Fibroblast of peridontal ligament (primary cell): ENCODE measurements at regions not wholly inside any gene's neighbourhood (a gene's known extent, or its start where the extent isn't known, plus 50 kb on each side); places are given as distances from the start of the nearest gene placed in this dataset.
"Not testable (repeated sequence)": the region's sequence is repeated elsewhere in the genome, so short reads cannot be mapped to it uniquely, and the experiment has no call there.

Experiments used
- DNase-seq: peaks from one replicate; pipeline ENCODE4 v3.0.0-alpha.2; 2010; ENCODE audit errors: extremely low read depth

GRCh38 chr2:160583813-160584537, 90.4 kb upstream of the RBMS1 start:
- no peak for DNase-seq

- peak; percentile 89 for DNase-seq
Measured at GRCh38 chr2:160584972-160585494, 91.4 kb upstream of the RBMS1 start.

DNA sequence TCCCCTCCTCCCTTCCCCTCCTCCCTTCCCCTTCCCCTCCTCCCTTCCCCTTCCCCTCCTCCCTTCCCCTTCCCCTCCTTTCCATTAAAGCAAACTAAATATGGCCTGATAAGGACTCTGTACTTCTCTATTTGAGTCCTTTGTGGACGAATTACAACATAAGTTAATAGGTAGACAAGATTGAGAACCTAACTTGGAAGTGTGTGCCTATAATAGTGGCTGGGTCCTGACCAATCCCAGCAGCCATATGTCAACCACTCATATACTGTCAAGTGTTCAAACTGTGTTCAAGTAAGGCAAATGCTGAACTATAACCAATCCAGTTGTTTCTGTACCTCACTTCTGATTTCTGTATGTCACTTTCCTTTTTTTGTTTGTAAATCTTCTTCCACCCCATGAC, 97.1 kb upstream of the RBMS1 start:
- DNase-seq = no peak

- DNase-seq = peak; percentile 59
Measured at GRCh38 chr2:160592401-160592800, 98.8 kb upstream of the RBMS1 start.

DNA sequence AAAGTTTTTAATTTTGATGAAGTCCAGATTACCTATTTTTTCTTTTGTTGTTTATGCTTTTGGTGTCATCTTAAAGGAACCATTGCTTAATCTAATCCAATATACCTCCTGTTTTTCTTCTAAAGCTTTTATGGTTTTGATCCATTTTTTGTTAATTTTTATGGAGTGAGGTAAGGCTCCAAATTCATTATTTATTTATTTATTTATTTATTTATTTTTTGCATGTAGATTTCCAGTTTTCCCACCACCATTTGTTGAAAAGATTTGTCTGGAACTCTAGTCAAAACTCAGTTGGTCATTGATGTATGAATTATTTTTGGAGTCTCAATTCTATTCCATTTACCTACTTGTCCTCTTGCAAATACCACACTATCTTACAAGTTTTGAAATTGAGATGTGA, 99.4 kb upstream of the RBMS1 start:
- DNase-seq = no peak

DNA sequence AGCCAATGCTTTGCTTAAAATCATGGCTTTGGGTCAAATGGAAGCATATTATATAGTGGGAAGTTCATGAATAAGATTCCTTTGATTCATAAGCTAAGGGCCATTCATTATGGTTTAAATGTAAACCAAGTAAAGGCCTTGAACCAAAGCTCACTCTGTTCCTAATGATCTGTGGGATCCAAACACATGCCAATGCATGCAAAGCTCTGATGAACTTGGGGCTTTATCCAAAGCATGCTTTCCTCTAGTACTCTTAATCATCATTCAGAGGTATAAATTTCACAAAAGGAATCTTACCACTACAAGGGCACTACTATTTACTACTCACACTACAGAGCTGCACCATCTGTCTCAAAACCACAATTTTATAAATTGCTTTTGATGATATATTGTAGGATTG, 102.8 kb upstream of the RBMS1 start:
- peak; percentile 95 for DNase-seq

GRCh38 chr2:160600437-160600836, 106.8 kb upstream of the RBMS1 start:
- DNase-seq = not testable (repeated sequence)

DNA sequence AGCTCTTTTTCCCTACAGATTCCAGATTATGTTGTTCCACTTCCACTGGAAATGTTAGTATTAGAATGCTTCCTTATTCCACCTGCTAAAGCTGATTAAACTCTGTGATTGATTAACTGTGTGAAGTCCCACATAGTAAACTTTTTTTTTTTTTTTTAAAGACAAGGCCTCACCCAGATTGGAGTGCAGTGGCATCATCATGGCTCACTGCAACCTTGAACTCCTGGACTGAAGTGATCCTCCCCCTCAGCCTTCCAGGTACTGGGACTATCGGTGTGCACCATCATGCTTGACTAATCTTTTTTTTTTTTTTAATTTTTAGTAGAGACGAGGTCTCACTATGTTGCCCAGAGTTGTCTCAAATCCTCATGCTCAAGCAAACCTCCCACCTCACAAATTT, 108.5 kb upstream of the RBMS1 start:
- DNase-seq = no peak

- no peak for DNase-seq
Measured at GRCh38 chr2:160603771-160604510, 110.3 kb upstream of the RBMS1 start.

DNA sequence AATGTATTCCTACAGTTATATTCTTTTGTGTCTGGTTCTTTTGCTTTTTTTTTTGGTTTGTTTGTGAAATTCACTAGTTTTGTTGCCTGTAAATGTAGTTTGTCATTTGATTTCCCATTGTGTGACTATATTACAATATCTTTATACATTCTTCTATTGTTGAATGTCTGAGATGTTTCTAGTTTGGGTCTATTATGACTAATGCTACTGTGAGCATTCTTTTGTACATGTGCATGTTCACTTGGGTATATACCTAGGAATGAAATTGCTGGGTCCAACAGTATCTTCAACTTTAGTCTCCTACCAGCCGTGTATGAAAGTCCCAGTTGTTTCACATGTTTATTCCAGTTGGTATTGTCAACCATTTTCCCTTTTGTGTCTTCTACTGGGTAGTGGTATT, 112.7 kb upstream of the RBMS1 start:
- DNase-seq = no peak

- DNase-seq = peak; percentile 65
Measured at GRCh38 chr2:160608599-160608998, 115.0 kb upstream of the RBMS1 start.

DNA sequence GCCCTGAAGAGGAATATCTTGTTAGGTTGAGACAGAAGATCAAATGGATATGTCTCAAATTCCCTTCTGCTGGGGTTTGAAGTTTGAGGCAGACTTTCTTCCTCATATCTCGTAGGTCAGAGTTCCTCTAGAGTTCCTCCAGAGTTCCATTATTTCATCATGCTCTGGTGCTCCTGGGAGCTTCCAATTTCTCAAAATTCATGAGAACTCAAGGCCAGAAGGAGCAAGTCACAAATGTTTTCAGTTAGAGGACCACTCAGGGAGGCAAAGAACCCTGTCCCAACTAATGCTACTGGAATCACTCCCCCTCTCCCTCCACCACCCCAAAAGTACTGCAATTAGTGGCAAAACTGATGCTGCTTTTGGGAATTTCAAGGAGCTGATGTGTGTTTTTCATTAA, 115.7 kb upstream of the RBMS1 start:
- DNase-seq = peak; percentile 83

- DNase-seq = no peak
Measured at GRCh38 chr2:160610041-160610440, 116.4 kb upstream of the RBMS1 start.

DNA sequence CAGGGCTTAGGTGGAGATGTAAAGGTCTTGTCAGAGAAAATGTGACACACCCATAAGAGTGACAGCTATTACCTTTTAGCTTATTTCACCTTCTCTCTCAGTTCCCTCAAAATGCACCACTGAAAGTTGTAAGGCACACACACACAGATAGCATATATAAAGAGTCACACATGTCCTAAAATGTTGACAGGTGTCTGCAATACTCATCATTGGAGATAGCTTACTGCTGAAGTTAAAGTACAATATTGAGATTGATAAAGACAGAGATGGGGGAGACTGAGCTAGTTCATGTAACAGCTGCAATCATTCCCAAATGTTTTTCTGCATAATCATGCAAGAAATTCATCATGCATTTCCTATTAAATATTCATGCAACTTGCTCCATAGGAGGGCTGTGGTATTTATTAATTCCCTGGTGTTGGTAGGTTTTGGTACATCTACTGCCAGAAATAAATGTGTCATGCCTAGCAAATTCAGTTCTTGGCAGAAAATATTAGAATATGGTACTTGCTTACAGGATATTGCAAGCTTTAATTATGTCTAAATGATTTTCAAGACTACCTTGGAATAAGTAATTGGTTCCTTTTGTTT, 118.8 kb upstream of the RBMS1 start:
- peak; percentile 84 for DNase-seq

DNA sequence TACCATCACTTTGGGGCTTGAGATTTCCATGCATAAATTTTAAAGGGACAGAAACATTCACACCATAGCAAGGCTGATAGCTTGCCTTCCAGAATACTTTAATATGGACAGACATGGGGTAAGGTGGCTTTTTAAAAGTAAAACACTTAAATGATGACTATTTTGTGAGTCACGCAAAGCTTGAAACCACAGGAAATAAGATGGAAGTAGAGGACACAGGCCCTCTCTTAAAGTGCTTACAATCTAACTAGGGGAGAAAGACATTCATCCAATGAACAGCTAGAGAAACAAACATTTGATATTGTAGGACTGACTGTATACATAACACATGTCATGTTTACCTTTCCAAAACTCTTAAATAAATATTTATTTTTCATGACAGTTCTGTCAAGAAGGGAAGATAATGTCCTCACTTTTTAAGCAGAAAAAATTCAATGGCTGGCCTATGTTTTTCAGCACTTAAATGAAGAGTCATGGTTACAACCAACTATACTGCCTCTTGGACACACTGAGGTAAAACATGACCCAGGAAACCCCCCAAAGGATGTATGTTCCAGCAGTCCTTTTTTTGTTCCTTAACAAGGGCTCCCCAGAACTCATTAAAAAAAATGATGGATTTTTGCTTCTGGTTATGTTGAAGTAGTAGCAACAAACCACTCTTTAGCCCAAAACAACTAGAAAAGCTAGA, 120.0 kb upstream of the RBMS1 start:
- peak; percentile 71 for DNase-seq

DNA sequence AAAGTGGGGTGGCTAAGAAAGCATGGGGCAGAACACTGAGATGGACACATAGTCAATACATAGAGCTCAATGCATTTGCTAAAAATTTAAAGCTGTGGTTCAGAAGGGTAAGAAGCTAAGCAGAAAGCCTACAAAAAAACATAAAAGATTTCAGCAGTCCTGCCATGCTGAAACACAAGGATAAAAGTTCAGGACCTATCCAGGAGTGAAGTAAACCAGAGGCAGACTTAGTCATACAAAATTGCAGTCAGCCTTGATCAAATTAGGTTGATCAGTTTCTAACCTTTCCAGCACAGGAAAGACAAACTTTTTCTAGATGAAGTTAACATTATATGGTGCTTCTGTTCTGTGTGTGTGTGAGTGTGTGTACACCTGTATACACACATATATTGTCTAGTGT, 120.8 kb upstream of the RBMS1 start:
- DNase-seq = peak; percentile 36

DNA sequence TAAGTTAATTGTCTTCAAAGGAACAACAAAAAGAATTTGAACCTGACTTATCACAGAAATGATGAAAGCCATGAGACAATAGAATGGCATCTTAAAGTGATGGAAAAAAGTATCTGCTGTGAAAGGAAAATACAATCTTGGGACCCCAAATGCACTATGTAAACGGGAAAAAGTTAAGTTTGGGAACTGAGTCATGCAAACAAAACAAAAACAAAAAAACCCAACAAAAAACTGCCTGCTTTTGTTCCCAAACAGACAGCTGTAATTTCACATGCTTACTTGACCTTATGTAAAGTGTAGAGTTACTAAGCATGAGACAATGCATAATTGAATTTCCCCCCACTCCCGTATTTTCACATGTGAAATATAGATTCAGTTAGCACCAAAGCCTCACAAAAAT, 122.1 kb upstream of the RBMS1 start:
- DNase-seq = no peak

DNA sequence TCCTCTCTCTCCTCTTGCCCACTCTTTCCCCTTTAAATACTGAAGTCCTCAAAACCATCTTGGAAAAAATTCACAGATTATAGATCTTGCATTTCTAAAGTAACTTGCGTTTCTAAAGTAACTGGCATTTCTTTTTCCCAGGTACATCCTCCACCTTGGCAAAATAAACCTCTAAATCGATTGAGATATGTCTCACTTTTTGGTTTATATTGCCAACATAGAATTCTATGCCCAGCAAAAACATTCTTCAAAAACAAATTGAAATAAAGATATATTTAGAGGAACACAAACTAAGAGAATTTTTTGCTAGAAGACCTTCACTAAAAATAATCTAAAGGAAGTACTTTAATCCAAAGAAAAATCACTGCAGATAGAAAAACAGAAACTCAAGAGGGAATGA, 122.5 kb upstream of the RBMS1 start:
- DNase-seq = no peak

- DNase-seq = no peak
Measured at GRCh38 chr2:160621748-160622147, 128.1 kb upstream of the RBMS1 start.

DNA sequence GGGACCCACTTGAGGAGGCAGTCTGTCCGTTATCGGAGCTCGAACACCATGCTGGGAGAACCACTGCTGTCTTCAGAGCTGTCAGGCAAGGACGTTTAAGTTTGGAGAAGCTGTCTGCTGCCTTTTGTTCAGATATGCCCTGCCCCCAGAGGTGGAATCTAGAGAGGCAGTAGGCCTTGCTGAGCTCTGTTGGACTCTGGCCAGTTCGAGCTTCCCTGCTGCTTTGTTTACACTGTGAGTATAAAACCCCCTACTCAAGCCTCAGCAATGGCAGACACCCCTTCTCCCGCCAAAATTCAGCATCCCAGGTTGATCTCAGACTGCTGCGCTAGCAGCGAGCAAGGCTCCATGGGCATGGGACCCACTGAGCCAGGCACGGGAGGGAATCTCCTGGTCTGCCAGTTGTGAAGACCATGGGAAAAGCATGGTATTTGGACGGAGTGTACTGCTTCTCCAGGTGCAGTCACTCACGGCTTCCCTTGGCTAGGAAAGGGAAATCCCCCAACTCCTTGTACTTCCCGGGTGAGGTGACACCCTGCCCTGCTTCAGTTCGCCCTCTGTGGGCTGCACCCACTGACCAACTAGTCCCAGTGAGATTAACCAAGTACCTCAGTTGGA, 134.5 kb upstream of the RBMS1 start:
- DNase-seq = not testable (repeated sequence)

- no peak for DNase-seq
Measured at GRCh38 chr2:160628811-160629210, 135.2 kb upstream of the RBMS1 start.
